ENCODE measurements at regions not wholly inside any gene's neighbourhood (a gene's known extent, or its start where the extent isn't known, plus 50 kb on each side); places are given as distances from the start of the nearest gene placed in this dataset.

- no peaks in the 10 kb centered on the region for H3F3A ChIP-seq (ENCODE audit: low read depth)
- H3K79me2 ChIP-seq (ENCODE audit: insufficient read depth, low read length), result no peaks in the 10 kb centered on the region
- no peaks in the 10 kb centered on the region for H3K9me2 ChIP-seq (replicated peaks; ENCODE audit: low read depth, low read length)
- no peaks in the 10 kb centered on the region for H3K9me3 ChIP-seq (ENCODE audit: insufficient read depth, low read depth, low read length)
- no peak overlapping the region for H2AFZ ChIP-seq (ENCODE audit: low read length)
- H3K36me3 ChIP-seq (ENCODE audit: insufficient read depth, low read length), result no peaks in the 10 kb centered on the region
- H3K4me2 ChIP-seq (ENCODE audit: low read depth, low read length, poor library complexity, severe bottlenecking), result no peak overlapping the region
- H3K4me3 ChIP-seq (ENCODE audit: low read length, poor library complexity, severe bottlenecking), result no peak overlapping the region
- TF ChIP-seq EZH2phosphoT487 (IDR thresholded peaks at IDR 0.05; ENCODE audit: borderline replicate concordance), result no peak
- TF ChIP-seq CTCF (conservative IDR thresholded peaks at IDR 0.05; ENCODE audit: low read length), result no peak
- no peaks in the 10 kb centered on the region for H3K4me1 ChIP-seq (ENCODE audit: insufficient read depth, low read length, poor library complexity, severe bottlenecking)
- no peak overlapping the region for H3K9ac ChIP-seq (ENCODE audit: low read depth, low read length, poor library complexity, severe bottlenecking)
- no peaks in the 10 kb centered on the region for H4K20me1 ChIP-seq (ENCODE audit: insufficient read depth, low read length, poor library complexity, severe bottlenecking)
- no peaks in the 10 kb centered on the region for H3K27me3 ChIP-seq (ENCODE audit: insufficient read depth, low read length, poor library complexity, severe bottlenecking)
Observed at GRCh38 chr6:54043360-54043759, 67.9 kb upstream of the MLIP start.

- no peak overlapping the region for H3K9ac ChIP-seq (ENCODE audit: low read depth, low read length, poor library complexity, severe bottlenecking)
- no peaks in the 10 kb centered on the region for H3K9me2 ChIP-seq (replicated peaks; ENCODE audit: low read depth, low read length)
- H3K36me3 ChIP-seq (ENCODE audit: insufficient read depth, low read length), result no peaks in the 10 kb centered on the region
- no peaks in the 10 kb centered on the region for H3K79me2 ChIP-seq (ENCODE audit: insufficient read depth, low read length)
- H3K4me3 ChIP-seq (ENCODE audit: low read length, poor library complexity, severe bottlenecking), result no peak overlapping the region
- H4K20me1 ChIP-seq (ENCODE audit: insufficient read depth, low read length, poor library complexity, severe bottlenecking), result no peaks in the 10 kb centered on the region
- no peak overlapping the region for H2AFZ ChIP-seq (ENCODE audit: low read length)
- no peaks in the 10 kb centered on the region for H3K9me3 ChIP-seq (ENCODE audit: insufficient read depth, low read depth, low read length)
- no peak for TF ChIP-seq EZH2phosphoT487 (IDR thresholded peaks at IDR 0.05; ENCODE audit: borderline replicate concordance)
- no peak for TF ChIP-seq CTCF (conservative IDR thresholded peaks at IDR 0.05; ENCODE audit: low read length)
- no peaks in the 10 kb centered on the region for H3K4me1 ChIP-seq (ENCODE audit: insufficient read depth, low read length, poor library complexity, severe bottlenecking)
- no peak overlapping the region for H3K4me2 ChIP-seq (ENCODE audit: low read depth, low read length, poor library complexity, severe bottlenecking)
- no peaks in the 10 kb centered on the region for H3F3A ChIP-seq (ENCODE audit: low read depth)
- H3K27me3 ChIP-seq (ENCODE audit: insufficient read depth, low read length, poor library complexity, severe bottlenecking), result no peaks in the 10 kb centered on the region
Observed at GRCh38 chr6:54044059-54044458, 67.2 kb upstream of the MLIP start.

GRCh38 chr6:54048782-54049181 is 62.5 kb upstream of the MLIP start:
- H3K36me3 ChIP-seq (ENCODE audit: insufficient read depth, low read length), result no peaks in the 10 kb centered on the region
- H3K79me2 ChIP-seq (ENCODE audit: insufficient read depth, low read length), result no peaks in the 10 kb centered on the region
- no peak overlapping the region for H3K4me2 ChIP-seq (ENCODE audit: low read depth, low read length, poor library complexity, severe bottlenecking)
- no peaks in the 10 kb centered on the region for H3F3A ChIP-seq (ENCODE audit: low read depth)
- no peak overlapping the region for H3K4me3 ChIP-seq (ENCODE audit: low read length, poor library complexity, severe bottlenecking)
- H3K9ac ChIP-seq (ENCODE audit: low read depth, low read length, poor library complexity, severe bottlenecking), result no peak overlapping the region
- H3K9me2 ChIP-seq (replicated peaks; ENCODE audit: low read depth, low read length), result no peaks in the 10 kb centered on the region
- no peaks in the 10 kb centered on the region for H3K4me1 ChIP-seq (ENCODE audit: insufficient read depth, low read length, poor library complexity, severe bottlenecking)
- TF ChIP-seq CTCF (conservative IDR thresholded peaks at IDR 0.05; ENCODE audit: low read length) (no peak), EZH2phosphoT487 (IDR thresholded peaks at IDR 0.05; ENCODE audit: borderline replicate concordance) (no peak)
- H2AFZ ChIP-seq (ENCODE audit: low read length), result no peak overlapping the region
- no peaks in the 10 kb centered on the region for H3K9me3 ChIP-seq (ENCODE audit: insufficient read depth, low read depth, low read length)
- no peaks in the 10 kb centered on the region for H3K27me3 ChIP-seq (ENCODE audit: insufficient read depth, low read length, poor library complexity, severe bottlenecking)
- no peaks in the 10 kb centered on the region for H4K20me1 ChIP-seq (ENCODE audit: insufficient read depth, low read length, poor library complexity, severe bottlenecking)

Data from Loucy (cell line).